DND-41 (cell line): ENCODE measurements at regions not wholly inside any gene's neighbourhood (a gene's known extent, or its start where the extent isn't known, plus 50 kb on each side); places are given as distances from the start of the nearest gene placed in this dataset.

Source experiments
- ATAC-seq: fragments of 200-7000 bp; cut with Tn5 transposase; 3 replicates; pipeline ENCODE4 v1.9.1; 2021; ENCODE audit warnings: low read depth; ENCODE audit not compliant: insufficient read depth
- DNase-seq: peaks from one replicate; pipeline ENCODE4 v3.0.0-alpha.2; 2020
- H2AFZ ChIP-seq: 2 replicates; pipeline ENCODE4 v1.6.0; 2012; ENCODE audit warnings: low read depth, low read length
- H3K27ac ChIP-seq: 2 replicates; pipeline ENCODE4 v1.5.1; 2012; ENCODE audit warnings: low read length, inconsistent platforms
- H3K27me3 ChIP-seq: fragments of 200-600 bp; sonication (generic); 2 replicates; pipeline ENCODE4 v1.6.0; 2012; ENCODE audit warnings: low read length, mild to moderate bottlenecking, inconsistent platforms; ENCODE audit not compliant: insufficient read depth, poor library complexity
- H3K36me3 ChIP-seq: 2 replicates; pipeline ENCODE4 v1.5.1; 2012; ENCODE audit warnings: low read length, inconsistent platforms; ENCODE audit not compliant: insufficient read depth
- H3K4me1 ChIP-seq: 2 replicates; pipeline ENCODE4 v1.5.1; 2012; ENCODE audit warnings: mild to moderate bottlenecking, low read length; ENCODE audit not compliant: insufficient read depth
- H3K4me2 ChIP-seq: 2 replicates; pipeline ENCODE4 v1.6.0; 2012; ENCODE audit warnings: mild to moderate bottlenecking, moderate library complexity, low read length, inconsistent platforms; ENCODE audit not compliant: insufficient read depth
- H3K4me3 ChIP-seq, 2 experiments: fragments of 200-600 bp in 1 of 2; shearing (Covaris generic) in 1 of 2; 2 replicates each; pipeline ENCODE4 v1.5.1; 2012 to 2016; ENCODE audit warnings: inconsistent platforms in 2 of 2, low read length in 2 of 2, mild to moderate bottlenecking in 2 of 2, low read depth in 1 of 2, moderate library complexity in 1 of 2
- H3K79me2 ChIP-seq: 2 replicates; pipeline ENCODE4 v1.6.0; 2012; ENCODE audit warnings: low read length, inconsistent platforms; ENCODE audit not compliant: insufficient read depth
- H3K9ac ChIP-seq: 2 replicates; pipeline ENCODE4 v1.6.0; 2012; ENCODE audit warnings: low read depth, mild to moderate bottlenecking, inconsistent platforms, low read length, moderate library complexity
- H3K9me3 ChIP-seq: 2 replicates; pipeline ENCODE4 v1.5.1; 2012; ENCODE audit warnings: low read length, moderate library complexity, mild to moderate bottlenecking, inconsistent platforms; ENCODE audit not compliant: insufficient read depth, severe bottlenecking
- H4K20me1 ChIP-seq: 2 replicates; pipeline ENCODE4 v1.6.0; 2012; ENCODE audit warnings: low read length; ENCODE audit not compliant: insufficient read depth
- EZH2 ChIP-seq: IDR thresholded peaks from 3 replicates; pipeline ENCODE4 v1.6.1; 2012; ENCODE audit warnings: borderline replicate concordance, low read depth, mild to moderate bottlenecking, moderate library complexity, low read length, inconsistent platforms; ENCODE audit not compliant: severe bottlenecking
- TF ChIP-seq, protein P1 (sequence below): IDR thresholded peaks from 2 replicates; pipeline ENCODE4 v1.5.1; 2012; ENCODE audit warnings: borderline replicate concordance, low read length, moderate library complexity, mild to moderate bottlenecking; ENCODE audit not compliant: poor library complexity, severe bottlenecking; ENCODE audit errors: extremely low read depth

DNA sequence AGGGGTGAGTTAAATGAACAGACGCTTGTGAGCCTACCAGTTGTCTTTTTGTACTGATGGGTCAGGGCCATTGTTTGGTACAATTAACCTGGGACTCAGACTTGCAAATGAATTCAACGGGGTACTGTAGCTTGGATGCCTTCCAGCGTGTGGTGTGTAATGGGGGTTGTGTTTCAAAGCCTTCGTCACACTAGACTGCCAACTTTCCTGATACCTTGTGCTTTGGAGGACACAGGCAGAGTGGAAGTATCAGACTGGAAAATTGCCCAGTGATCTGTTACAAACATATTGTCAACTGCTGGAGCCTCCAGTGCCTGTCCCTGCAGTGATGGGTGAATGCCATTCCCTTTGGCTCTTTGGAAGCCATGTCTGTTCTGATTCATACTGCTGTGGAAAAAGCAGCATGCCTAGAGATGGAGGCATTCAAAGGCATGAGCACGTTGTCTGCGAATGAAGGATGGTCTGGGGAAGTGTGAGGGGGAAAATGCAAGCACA is 384.5 kb downstream of the LMX1A start:
- Histone ChIP-seq H3K9me3 (no peaks in the 10 kb centered on the region), H4K20me1 (no peaks in the 10 kb centered on the region), H3K79me2 (no peaks in the 10 kb centered on the region), H2AFZ (no peak overlapping the region), H3K27ac (no peak overlapping the region), H3K4me3 (no peak overlapping the region), H3K4me2 (no peak overlapping the region), H3K4me1 (no peaks in the 10 kb centered on the region), H3K27me3 (peaks cover 4% of the 10 kb centered on the region), H3K9ac (no peak overlapping the region), H3K36me3 (no peaks in the 10 kb centered on the region)
- ATAC-seq (no peak), DNase-seq (no peak)
- TF ChIP-seq, protein P1, sequence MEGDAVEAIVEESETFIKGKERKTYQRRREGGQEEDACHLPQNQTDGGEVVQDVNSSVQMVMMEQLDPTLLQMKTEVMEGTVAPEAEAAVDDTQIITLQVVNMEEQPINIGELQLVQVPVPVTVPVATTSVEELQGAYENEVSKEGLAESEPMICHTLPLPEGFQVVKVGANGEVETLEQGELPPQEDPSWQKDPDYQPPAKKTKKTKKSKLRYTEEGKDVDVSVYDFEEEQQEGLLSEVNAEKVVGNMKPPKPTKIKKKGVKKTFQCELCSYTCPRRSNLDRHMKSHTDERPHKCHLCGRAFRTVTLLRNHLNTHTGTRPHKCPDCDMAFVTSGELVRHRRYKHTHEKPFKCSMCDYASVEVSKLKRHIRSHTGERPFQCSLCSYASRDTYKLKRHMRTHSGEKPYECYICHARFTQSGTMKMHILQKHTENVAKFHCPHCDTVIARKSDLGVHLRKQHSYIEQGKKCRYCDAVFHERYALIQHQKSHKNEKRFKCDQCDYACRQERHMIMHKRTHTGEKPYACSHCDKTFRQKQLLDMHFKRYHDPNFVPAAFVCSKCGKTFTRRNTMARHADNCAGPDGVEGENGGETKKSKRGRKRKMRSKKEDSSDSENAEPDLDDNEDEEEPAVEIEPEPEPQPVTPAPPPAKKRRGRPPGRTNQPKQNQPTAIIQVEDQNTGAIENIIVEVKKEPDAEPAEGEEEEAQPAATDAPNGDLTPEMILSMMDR: no peak
- TF ChIP-seq EZH2: no peak

DNA sequence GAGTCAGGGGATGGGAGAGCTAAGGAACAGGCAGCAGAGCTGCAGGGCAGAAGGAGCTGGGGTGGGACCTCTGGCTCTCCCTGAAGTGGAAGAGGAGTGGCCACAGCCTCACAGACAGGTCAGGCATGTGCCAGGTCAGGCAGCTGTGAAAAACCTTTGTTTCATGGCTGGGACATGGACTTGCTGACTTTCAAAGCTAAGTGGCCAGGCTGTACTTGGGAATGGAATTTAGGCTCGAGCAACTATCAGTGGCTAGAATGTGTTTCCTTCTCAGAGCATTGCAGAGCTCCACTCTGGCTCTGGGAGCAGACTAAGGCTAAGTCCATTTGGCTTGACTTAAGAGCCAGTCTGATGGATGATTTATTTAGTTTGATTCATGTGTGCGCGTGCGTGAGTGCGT is 385.1 kb downstream of the LMX1A start:
- Histone ChIP-seq H3K9ac (no peak overlapping the region), H3K79me2 (no peaks in the 10 kb centered on the region), H3K27me3 (no peaks in the 10 kb centered on the region), H3K4me3 (no peak overlapping the region), H4K20me1 (no peaks in the 10 kb centered on the region), H3K36me3 (no peaks in the 10 kb centered on the region), H3K27ac (no peak overlapping the region), H3K4me1 (no peaks in the 10 kb centered on the region), H3K4me2 (no peak overlapping the region), H3K9me3 (no peaks in the 10 kb centered on the region), H2AFZ (no peak overlapping the region)
- ATAC-seq (no peak), DNase-seq (no peak)
- TF ChIP-seq, protein P1: no peak
- no peak for TF ChIP-seq EZH2

DNA sequence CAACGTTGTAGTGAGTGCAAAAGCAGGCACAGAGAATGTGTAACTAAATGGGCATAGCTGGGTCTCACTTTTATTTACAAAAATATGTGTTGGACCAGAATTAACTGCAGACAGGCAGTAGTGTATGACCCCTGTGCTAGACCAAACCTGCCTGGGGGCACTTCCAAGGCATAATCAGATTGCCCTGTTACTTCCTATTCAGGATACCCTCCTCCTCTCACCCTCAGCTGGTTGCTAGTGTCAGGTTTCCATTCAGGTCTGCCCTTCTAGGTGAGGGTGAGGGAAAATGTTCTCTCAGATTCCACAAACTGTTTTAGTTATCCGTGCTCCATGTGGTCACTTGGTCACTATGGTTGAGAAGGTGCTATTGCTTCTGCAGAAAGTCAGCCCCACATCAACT is 387.3 kb downstream of the LMX1A start:
- no peak overlapping the region for H3K27ac ChIP-seq
- no peak overlapping the region for H3K9ac ChIP-seq
- H3K27me3 ChIP-seq: no peaks in the 10 kb centered on the region
- ATAC-seq (no peak), DNase-seq (no peak)
- no peak overlapping the region for H2AFZ ChIP-seq
- TF ChIP-seq EZH2: no peak
- TF ChIP-seq, protein P1: no peak
- no peaks in the 10 kb centered on the region for H4K20me1 ChIP-seq
- H3K4me1 ChIP-seq: no peaks in the 10 kb centered on the region
- H3K4me2 ChIP-seq: no peak overlapping the region
- no peaks in the 10 kb centered on the region for H3K79me2 ChIP-seq
- no peaks in the 10 kb centered on the region for H3K36me3 ChIP-seq
- no peaks in the 10 kb centered on the region for H3K9me3 ChIP-seq
- H3K4me3 ChIP-seq: no peak overlapping the region

DNA sequence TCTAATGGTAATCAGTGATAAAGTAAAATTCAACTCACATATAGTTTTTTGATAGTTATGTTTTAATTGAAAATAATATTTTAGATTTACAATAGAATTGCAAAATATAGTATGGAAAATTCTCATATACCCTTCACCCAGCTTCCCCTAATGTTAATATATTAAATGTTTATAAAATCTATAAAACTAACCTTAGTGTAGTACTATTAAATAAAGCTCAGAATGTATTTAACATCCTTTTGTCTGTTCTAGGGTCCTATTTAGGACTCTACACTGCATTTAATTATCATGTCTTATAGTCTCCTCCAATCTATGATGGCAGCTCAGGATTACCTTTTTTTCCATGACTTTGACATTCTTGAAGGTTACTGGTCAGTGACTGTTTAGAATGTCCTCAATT is 389.2 kb downstream of the LMX1A start:
- H3K36me3 ChIP-seq: no peaks in the 10 kb centered on the region
- no peaks in the 10 kb centered on the region for H3K9me3 ChIP-seq
- no peak overlapping the region for H3K27ac ChIP-seq
- no peak for ATAC-seq
- no peak overlapping the region for H2AFZ ChIP-seq
- no peaks in the 10 kb centered on the region for H3K4me1 ChIP-seq
- TF ChIP-seq, protein P1: no peak
- H3K79me2 ChIP-seq: no peaks in the 10 kb centered on the region
- no peak for DNase-seq
- no peak overlapping the region for H3K4me3 ChIP-seq
- H4K20me1 ChIP-seq: no peaks in the 10 kb centered on the region
- H3K9ac ChIP-seq: no peak overlapping the region
- no peak overlapping the region for H3K4me2 ChIP-seq
- H3K27me3 ChIP-seq: no peaks in the 10 kb centered on the region
